HUDEP-2 (cell line): ENCODE measurements at regions not wholly inside any gene's neighbourhood (a gene's known extent, or its start where the extent isn't known, plus 50 kb on each side); places are given as distances from the start of the nearest gene placed in this dataset.

Source experiments
- DNase-seq, 76 experiments: peaks; one replicate each; lab custom pipeline; 2025; ENCODE audit not compliant: unreplicated experiment in 76 of 76; lab: John Stamatoyannopoulos, UW

DNA sequence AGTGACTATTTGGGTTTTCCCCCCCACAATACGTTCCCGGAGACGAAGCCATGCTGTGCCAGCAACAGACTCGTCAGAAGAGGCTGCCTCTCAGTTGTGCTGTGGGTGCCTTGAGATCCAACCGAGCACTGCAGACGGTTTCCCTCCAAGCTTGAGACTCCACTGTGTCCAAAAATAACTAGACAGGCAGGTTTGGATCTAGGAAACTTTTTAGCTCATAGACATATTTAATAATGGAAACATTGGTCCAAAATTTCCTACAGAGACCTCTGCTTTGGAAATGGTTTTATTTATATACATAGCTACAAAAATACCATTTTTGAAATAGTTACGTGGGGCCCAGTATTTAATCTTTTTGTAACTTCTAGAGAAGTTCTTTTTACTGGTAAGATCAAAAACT is 63.1 kb upstream of the SPATS2L start:
- no peak for DNase-seq

DNA sequence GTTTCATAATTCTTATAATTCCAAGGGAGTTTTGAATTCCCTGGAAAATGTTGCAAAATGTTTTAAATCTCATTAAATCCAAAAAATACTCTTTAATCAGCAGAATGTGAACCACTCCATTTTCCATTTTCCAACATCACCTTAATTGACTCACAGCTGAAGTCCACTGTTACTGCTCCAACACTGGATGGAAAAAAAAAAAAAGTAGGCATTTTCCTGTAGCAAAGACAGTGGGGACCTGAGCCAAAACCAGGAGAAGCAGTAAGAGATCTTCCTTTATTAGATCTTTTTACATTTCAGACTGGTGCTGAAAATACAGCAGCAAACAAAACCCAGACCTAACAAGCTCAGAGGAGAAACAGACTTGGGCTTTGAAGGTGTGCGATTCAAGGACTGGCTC is 62.4 kb upstream of the SPATS2L start:
- DNase-seq: no peak

DNA sequence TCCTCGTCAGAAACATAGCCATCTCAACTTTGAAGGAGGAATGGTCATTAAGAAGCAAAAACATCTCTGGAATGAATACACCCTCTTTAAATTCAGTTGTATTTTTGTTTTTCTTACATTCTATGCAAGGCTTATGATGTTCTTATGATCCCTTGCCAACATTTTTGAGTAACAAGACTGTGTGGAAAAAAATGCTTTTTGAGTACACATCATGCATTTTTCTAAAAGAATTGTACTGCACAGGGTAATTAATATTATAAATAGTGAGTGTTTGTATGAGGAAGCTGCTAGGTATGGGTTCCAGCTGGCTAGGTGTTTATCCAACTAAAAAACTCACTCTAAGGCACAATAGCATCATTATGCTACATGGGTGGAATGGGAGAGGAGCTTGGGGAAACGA is 59.0 kb upstream of the SPATS2L start:
- no peak for DNase-seq

DNA sequence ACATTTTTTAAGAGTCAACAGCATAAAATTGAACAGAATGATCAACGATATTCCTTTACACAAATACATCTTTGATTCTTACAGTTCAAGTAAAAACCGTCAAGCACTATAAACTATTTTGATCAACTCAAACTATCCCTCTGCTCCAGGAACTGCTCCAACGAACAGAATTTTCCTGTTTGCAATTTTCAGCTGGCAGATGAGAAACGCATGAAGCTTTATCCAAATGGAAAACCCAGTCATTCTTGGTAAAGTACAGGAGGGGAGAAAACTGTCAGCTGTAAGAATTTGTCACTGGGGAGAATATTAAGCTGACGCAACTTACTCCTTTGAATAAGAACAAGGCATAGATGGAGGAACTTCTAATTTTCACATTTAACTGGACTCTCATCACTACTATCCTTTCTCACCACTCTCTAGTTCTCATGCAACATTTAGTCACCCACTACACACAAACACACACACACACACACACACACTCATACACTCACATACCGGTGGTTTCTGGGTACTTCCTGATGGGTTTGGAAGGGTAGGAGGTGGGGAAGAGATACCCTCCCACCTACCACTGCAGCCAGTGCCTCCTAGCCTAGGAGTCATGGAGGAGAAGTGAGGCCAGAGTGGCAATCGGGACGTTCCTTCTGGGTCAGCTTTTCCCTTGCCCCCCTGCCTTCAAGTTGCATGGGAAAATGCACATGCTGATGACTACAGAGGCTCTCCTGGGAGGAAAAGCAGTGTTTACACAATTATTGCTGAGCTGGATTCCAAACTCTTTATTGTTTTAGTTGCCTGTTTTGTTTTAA is 54.0 kb upstream of the SPATS2L start:
- no peak for DNase-seq

DNA sequence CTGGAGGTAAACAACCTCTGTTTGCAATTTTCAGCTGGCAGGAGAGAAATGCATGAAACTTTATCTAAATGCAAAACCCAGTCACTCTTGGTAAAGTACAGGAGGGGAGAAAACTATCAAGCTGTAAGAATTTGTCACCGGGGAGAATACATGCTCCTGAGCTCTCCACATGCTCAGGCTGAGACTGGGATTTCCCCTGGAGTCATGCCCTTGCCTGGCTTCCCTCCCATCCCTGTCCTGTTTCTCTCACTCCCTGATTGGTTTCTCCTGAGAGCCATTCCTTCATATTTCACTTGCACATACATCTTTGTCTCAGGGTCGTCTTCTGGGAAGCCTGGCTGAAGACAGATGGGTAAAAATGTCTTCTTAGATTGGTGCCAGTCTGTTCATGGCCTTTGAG is 52.9 kb upstream of the SPATS2L start:
- DNase-seq: no peak

DNA sequence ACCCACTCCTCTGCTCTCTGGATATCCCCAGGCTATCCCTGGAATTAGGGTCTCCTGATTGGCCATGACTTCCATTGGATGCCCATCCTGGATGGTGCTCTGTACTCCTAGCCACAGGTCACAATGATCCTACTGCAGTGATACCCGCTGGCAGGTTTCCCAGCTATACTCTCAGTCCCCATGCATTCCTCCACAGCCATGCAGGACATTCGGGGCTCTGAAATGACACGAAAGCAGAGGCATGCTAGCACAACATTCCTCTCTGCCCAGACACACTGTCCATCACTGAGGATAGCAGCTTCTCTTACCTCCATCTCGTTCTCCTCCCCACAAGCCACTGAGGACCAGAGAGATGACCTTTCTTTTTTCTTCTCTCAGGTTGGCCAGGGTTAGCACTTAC is 51.7 kb upstream of the SPATS2L start:
- DNase-seq: no peak

DNA sequence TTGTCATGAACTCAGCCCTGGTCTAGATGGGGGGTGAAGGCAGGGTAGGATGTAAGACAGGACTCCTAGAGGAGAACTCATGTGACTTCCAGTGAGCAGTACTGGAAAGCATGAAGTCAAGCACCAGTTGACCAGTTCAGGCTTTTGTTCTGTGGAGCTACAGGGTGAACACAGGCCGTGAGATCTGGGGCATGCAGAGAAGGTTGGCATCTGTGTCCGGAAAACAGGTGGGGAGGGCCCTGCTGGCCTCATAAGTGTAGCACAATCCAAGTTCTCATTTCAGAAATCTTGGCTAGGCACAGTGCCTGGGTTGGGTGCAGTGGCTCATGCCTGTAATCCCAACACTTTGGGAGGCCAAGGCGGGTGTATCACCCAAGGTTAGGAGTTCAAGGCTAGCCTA is 50.9 kb upstream of the SPATS2L start:
- no peak for DNase-seq
